ENCODE measurements at regions not wholly inside any gene's neighbourhood (a gene's known extent, or its start where the extent isn't known, plus 50 kb on each side); places are given as distances from the start of the nearest gene placed in this dataset.

DNA sequence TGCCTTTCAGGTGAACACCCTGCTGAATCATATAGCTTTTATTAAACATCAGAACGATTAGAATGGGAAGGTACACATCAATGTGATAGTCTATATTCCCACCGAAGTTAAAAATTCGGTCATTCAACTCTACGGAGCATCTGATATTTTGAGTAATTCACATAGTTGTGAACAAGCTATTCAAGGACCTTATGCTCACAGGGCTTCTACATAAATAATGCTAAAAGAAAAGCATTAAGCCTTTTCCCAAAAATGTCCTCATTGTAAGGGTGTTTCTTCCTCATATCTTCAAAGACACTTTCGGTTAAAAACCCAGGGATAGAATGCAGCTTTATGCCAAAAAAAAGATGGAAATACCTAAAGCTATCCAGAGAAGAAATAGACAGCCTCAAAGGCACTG lies 79.7 kb upstream of the EDNRA start:
- TF ChIP-seq, protein P1, sequence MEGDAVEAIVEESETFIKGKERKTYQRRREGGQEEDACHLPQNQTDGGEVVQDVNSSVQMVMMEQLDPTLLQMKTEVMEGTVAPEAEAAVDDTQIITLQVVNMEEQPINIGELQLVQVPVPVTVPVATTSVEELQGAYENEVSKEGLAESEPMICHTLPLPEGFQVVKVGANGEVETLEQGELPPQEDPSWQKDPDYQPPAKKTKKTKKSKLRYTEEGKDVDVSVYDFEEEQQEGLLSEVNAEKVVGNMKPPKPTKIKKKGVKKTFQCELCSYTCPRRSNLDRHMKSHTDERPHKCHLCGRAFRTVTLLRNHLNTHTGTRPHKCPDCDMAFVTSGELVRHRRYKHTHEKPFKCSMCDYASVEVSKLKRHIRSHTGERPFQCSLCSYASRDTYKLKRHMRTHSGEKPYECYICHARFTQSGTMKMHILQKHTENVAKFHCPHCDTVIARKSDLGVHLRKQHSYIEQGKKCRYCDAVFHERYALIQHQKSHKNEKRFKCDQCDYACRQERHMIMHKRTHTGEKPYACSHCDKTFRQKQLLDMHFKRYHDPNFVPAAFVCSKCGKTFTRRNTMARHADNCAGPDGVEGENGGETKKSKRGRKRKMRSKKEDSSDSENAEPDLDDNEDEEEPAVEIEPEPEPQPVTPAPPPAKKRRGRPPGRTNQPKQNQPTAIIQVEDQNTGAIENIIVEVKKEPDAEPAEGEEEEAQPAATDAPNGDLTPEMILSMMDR (IDR thresholded peaks at IDR 0.05 in 8 of 11, conservative IDR thresholded peaks at IDR 0.05 in 3 of 11): no peak
- no peak for TF ChIP-seq POLR2A (IDR thresholded peaks at IDR 0.05)
- TF ChIP-seq POLR2AphosphoS5 (IDR thresholded peaks at IDR 0.05): no peak
